ENCODE measurements at regions not wholly inside any gene's neighbourhood (a gene's known extent, or its start where the extent isn't known, plus 50 kb on each side); places are given as distances from the start of the nearest gene placed in this dataset.

- no peak for TF ChIP-seq EZH2 (IDR thresholded peaks at IDR 0.05; ENCODE audit: borderline replicate concordance)
- no peak for TF ChIP-seq CTCF (IDR thresholded peaks at IDR 0.05; ENCODE audit: poor library complexity)
- no peak for TF ChIP-seq EZH2phosphoT487 (IDR thresholded peaks at IDR 0.05; ENCODE audit: low read depth, severe bottlenecking, unreplicated experiment)
Measured at GRCh38 chr2:185242462-185242861, 496.1 kb upstream of the FSIP2 start.

Measured in hepatocyte (in vitro differentiated cells).